Glutamatergic neuron (in vitro differentiated cells): ENCODE measurements at regions not wholly inside any gene's neighbourhood (a gene's known extent, or its start where the extent isn't known, plus 50 kb on each side); places are given as distances from the start of the nearest gene placed in this dataset.

Experiments used
- DNase-seq: peaks from one replicate; pipeline ENCODE4 v3.0.0; 2022
- H3K27ac Mint-ChIP-seq: one replicate; pipeline ENCODE4 v1.8.0; 2020; ENCODE audit warnings: mild to moderate bottlenecking, mixed read lengths, inconsistent platforms; ENCODE audit not compliant: unreplicated experiment
- H3K27me3 Mint-ChIP-seq: one replicate; pipeline ENCODE4 v1.8.0; 2020; ENCODE audit warnings: mild to moderate bottlenecking, moderate library complexity, mixed read lengths, inconsistent platforms; ENCODE audit not compliant: unreplicated experiment
- H3K36me3 Mint-ChIP-seq: one replicate; pipeline ENCODE4 v1.8.0; 2020; ENCODE audit warnings: mild to moderate bottlenecking, mixed read lengths, inconsistent platforms; ENCODE audit not compliant: unreplicated experiment
- H3K4me1 Mint-ChIP-seq: one replicate; pipeline ENCODE4 v1.8.0; 2020; ENCODE audit warnings: mild to moderate bottlenecking, low read depth, mixed read lengths, inconsistent platforms; ENCODE audit not compliant: unreplicated experiment
- H3K4me3 Mint-ChIP-seq: one replicate; pipeline ENCODE4 v1.8.0; 2020; ENCODE audit warnings: mild to moderate bottlenecking, mixed read lengths, inconsistent platforms; ENCODE audit not compliant: unreplicated experiment
- H3K9me3 Mint-ChIP-seq: one replicate; pipeline ENCODE4 v1.8.0; 2020; ENCODE audit warnings: mild to moderate bottlenecking, moderate library complexity, mixed read lengths, inconsistent platforms; ENCODE audit not compliant: unreplicated experiment
- TF ChIP-seq, protein P1 (sequence below): fragments of 200-600 bp; sonication (generic); IDR thresholded peaks from one replicate; pipeline ENCODE4 v1.5.0; 2021; ENCODE audit not compliant: partially characterized antibody, unreplicated experiment

DNA sequence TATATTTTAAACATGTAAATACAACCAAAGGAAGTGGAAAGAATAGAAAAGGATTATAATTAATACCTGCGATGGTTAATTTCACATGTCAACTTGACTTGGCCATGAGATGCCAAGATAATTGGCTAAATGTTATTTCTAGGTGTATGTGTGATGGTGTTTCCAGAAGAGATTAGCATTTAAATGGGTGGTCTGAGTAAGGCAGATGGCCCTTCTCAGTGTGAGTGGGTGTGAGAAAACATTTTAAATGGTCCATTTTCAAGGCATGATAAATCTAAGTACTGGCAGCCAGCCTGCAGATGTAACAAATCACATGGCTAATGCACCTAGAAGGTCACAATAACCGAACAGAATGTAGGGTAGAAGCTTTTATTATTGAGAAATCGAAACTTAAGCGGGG is 99.6 kb upstream of the CDH7 start:
- no peaks in the 10 kb centered on the region for H3K4me1 Mint-ChIP-seq
- no peak overlapping the region for H3K27ac Mint-ChIP-seq
- DNase-seq: no peak
- H3K4me3 Mint-ChIP-seq: no peak overlapping the region
- H3K27me3 Mint-ChIP-seq: peaks cover 2% of the 10 kb centered on the region
- TF ChIP-seq, protein P1, sequence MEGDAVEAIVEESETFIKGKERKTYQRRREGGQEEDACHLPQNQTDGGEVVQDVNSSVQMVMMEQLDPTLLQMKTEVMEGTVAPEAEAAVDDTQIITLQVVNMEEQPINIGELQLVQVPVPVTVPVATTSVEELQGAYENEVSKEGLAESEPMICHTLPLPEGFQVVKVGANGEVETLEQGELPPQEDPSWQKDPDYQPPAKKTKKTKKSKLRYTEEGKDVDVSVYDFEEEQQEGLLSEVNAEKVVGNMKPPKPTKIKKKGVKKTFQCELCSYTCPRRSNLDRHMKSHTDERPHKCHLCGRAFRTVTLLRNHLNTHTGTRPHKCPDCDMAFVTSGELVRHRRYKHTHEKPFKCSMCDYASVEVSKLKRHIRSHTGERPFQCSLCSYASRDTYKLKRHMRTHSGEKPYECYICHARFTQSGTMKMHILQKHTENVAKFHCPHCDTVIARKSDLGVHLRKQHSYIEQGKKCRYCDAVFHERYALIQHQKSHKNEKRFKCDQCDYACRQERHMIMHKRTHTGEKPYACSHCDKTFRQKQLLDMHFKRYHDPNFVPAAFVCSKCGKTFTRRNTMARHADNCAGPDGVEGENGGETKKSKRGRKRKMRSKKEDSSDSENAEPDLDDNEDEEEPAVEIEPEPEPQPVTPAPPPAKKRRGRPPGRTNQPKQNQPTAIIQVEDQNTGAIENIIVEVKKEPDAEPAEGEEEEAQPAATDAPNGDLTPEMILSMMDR: no peak
- H3K9me3 Mint-ChIP-seq: no peaks in the 10 kb centered on the region
- H3K36me3 Mint-ChIP-seq: no peaks in the 10 kb centered on the region

DNA sequence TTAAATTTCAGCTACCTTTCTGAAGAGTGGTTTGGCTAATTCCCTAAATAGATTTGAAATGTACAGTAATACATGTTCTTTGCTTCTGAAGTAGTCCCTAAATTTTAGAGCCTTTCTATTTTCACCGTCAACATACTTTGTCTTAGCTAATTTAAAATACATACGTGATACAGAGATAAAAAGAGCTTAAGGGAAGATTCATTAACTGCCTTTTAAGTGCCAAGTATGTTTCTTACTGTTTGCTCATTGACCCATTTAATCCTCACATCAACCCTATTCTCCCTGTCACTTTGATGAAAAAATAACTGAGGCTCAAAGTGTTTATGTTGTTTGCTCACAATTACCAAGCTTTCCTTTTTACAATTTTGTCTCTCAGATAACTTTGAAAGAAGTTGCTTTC is 118.6 kb upstream of the CDH7 start:
- no peak for DNase-seq
- Mint-ChIP-seq H3K27me3 (peaks cover 2% of the 10 kb centered on the region), H3K27ac (no peak overlapping the region), H3K9me3 (peaks cover 3% of the 10 kb centered on the region), H3K4me1 (no peaks in the 10 kb centered on the region), H3K36me3 (no peaks in the 10 kb centered on the region), H3K4me3 (no peak overlapping the region)
- TF ChIP-seq, protein P1: no peak

DNA sequence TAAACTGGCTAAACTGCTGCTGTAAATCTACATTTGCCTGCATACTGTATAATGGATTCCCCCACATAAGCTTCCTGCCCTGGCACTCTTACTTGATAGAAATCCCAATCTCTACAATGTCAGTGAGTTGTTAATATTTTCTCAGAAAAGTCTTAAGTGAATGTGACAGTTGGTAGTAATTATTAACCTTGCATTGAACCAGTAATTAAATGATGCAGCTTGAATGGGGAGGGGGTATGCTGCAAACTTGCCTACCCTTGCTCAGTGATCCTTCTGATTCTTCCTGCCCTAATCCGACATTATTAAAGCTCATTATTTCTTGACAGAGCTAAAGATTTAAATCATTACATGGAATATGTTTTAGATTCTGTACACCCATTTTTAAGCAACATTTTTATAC is 119.0 kb upstream of the CDH7 start:
- H3K9me3 Mint-ChIP-seq: peaks cover 3% of the 10 kb centered on the region
- H3K27me3 Mint-ChIP-seq: peaks cover 2% of the 10 kb centered on the region
- TF ChIP-seq, protein P1: no peak
- no peak overlapping the region for H3K4me3 Mint-ChIP-seq
- no peaks in the 10 kb centered on the region for H3K36me3 Mint-ChIP-seq
- no peak for DNase-seq
- H3K27ac Mint-ChIP-seq: no peak overlapping the region
- no peaks in the 10 kb centered on the region for H3K4me1 Mint-ChIP-seq

DNA sequence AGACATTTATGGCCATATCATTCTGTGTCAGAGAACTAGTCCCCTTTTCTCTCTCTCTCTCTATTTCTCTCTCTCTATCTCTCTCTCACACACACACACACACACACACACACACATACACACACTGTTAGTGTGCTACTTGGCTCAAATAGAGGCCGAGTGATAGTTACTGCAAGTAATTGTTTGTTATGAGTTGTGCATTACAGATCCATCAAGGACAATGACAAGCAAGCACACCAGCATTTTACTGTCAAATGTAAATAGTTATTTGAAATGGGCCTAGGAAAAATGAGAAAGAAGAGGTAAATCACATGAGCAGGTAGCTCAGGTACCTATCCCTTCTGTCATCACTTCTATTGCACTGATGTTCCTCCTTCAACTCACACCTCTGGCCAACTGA is 122.4 kb upstream of the CDH7 start:
- H3K4me3 Mint-ChIP-seq: no peak overlapping the region
- H3K27me3 Mint-ChIP-seq: peaks cover 2% of the 10 kb centered on the region
- TF ChIP-seq, protein P1: no peak
- H3K36me3 Mint-ChIP-seq: no peaks in the 10 kb centered on the region
- no peak overlapping the region for H3K27ac Mint-ChIP-seq
- no peaks in the 10 kb centered on the region for H3K9me3 Mint-ChIP-seq
- no peak for DNase-seq
- H3K4me1 Mint-ChIP-seq: no peaks in the 10 kb centered on the region

DNA sequence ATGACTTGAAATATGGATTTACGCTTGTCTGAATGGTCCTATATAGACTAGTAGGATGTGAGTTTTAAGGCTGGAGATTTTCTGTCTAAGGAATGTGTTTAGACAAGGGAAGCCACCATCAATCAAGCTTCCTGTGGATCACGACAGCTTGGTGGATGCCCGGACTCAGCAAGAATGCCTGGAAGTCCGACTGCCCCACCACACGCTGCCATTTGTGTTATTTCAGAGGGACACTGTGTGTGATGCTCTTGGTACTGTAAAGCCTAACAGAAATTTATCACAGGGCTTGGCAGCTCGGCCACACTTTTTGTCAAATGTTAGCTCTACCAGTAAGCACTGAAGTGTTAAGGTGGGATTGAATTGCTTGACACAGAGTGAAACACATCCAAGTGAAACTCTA is 127.1 kb upstream of the CDH7 start:
- H3K9me3 Mint-ChIP-seq: no peaks in the 10 kb centered on the region

More for the DNA sequence above, 127.1 kb upstream of the CDH7 start:
- no peak for DNase-seq
- Mint-ChIP-seq H3K36me3 (no peaks in the 10 kb centered on the region), H3K4me1 (no peaks in the 10 kb centered on the region), H3K4me3 (no peak overlapping the region), H3K27ac (no peak overlapping the region), H3K27me3 (peaks cover 2% of the 10 kb centered on the region)
- TF ChIP-seq, protein P1: no peak
